Forelimb muscle (tissue), 1 donor: ENCODE measurements at regions not wholly inside any gene's neighbourhood (a gene's known extent, or its start where the extent isn't known, plus 50 kb on each side); places are given as distances from the start of the nearest gene placed in this dataset.
"Not testable (repeated sequence)": the region's sequence is repeated elsewhere in the genome, so short reads cannot be mapped to it uniquely, and the experiment has no call there.

Experiments used
- DNase-seq: peaks from one replicate; pipeline ENCODE4 v3.0.0-alpha.2; 2013; ENCODE audit warnings: low read depth

- DNase-seq: no peak
Measured at GRCh38 chr14:28820677-28821076, 54.1 kb downstream of the FOXG1 start.

- no peak for DNase-seq
Measured at GRCh38 chr14:28821993-28822392, 55.4 kb downstream of the FOXG1 start.

- no peak for DNase-seq
Measured at GRCh38 chr14:28823245-28823644, 56.7 kb downstream of the FOXG1 start.

- DNase-seq: no peak
Measured at GRCh38 chr14:28830115-28830534, 63.5 kb downstream of the FOXG1 start.

GRCh38 chr14:28831126-28831525 is 64.5 kb downstream of the FOXG1 start:
- DNase-seq: no peak

- not testable (repeated sequence) for DNase-seq
Measured at GRCh38 chr14:28842569-28842968, 76.0 kb downstream of the FOXG1 start.

- DNase-seq: no peak
Measured at GRCh38 chr14:28867571-28867970, 101.0 kb downstream of the FOXG1 start.

- no peak for DNase-seq
Measured at GRCh38 chr14:28870033-28870564, 103.5 kb downstream of the FOXG1 start.

GRCh38 chr14:28875934-28876571 is 109.5 kb downstream of the FOXG1 start:
- DNase-seq: no peak

- DNase-seq: no peak
Measured at GRCh38 chr14:28876572-28876945, 110.0 kb downstream of the FOXG1 start.

GRCh38 chr14:28877923-28878322 is 111.3 kb downstream of the FOXG1 start:
- DNase-seq: no peak

- DNase-seq: no peak
Measured at GRCh38 chr14:28879573-28879996, 113.0 kb downstream of the FOXG1 start.

- DNase-seq: no peak
Measured at GRCh38 chr14:28886940-28887339, 120.4 kb downstream of the FOXG1 start.

GRCh38 chr14:28895389-28895788 is 128.8 kb downstream of the FOXG1 start:
- no peak for DNase-seq

GRCh38 chr14:28896337-28896736 is 129.8 kb downstream of the FOXG1 start:
- DNase-seq: no peak

GRCh38 chr14:28901631-28902030 is 135.0 kb downstream of the FOXG1 start:
- DNase-seq: no peak

GRCh38 chr14:28902930-28903329 is 136.3 kb downstream of the FOXG1 start:
- no peak for DNase-seq

- no peak for DNase-seq
Measured at GRCh38 chr14:28911521-28911920, 144.9 kb downstream of the FOXG1 start.

- no peak for DNase-seq
Measured at GRCh38 chr14:28913056-28913455, 146.5 kb downstream of the FOXG1 start.

- no peak for DNase-seq
Measured at GRCh38 chr14:28926122-28926521, 159.5 kb downstream of the FOXG1 start.

- no peak for DNase-seq
Measured at GRCh38 chr14:28931999-28932398, 165.4 kb downstream of the FOXG1 start.

- no peak for DNase-seq
Measured at GRCh38 chr14:28936601-28937000, 170.0 kb downstream of the FOXG1 start.

- no peak for DNase-seq
Measured at GRCh38 chr14:28941758-28942157, 175.2 kb downstream of the FOXG1 start.

- DNase-seq: no peak
Measured at GRCh38 chr14:28944605-28945004, 178.0 kb downstream of the FOXG1 start.
